NT2/D1 (cell line): ENCODE measurements at regions not wholly inside any gene's neighbourhood (a gene's known extent, or its start where the extent isn't known, plus 50 kb on each side); places are given as distances from the start of the nearest gene placed in this dataset.

Source experiments
- SUZ12 ChIP-seq: IDR thresholded peaks from 2 replicates; pipeline ENCODE4 v1.6.1; 2011; ENCODE audit not compliant: insufficient read length, insufficient read depth; ENCODE audit errors: extremely low read depth
- YY1 ChIP-seq: IDR thresholded peaks from 2 replicates; pipeline ENCODE4 v1.6.1; 2011; ENCODE audit not compliant: insufficient read length, insufficient read depth
- ZNF274 ChIP-seq: IDR thresholded peaks from 2 replicates; pipeline ENCODE4 v1.6.1; 2011; ENCODE audit warnings: mild to moderate bottlenecking, low read depth, low read length

- TF ChIP-seq SUZ12 (no peak), YY1 (no peak), ZNF274 (no peak)
Measured at GRCh38 chrX:101750744-101751143, 91.1 kb upstream of the ARMCX2 start.
